WERI-Rb-1 (cell line): ENCODE measurements at regions not wholly inside any gene's neighbourhood (a gene's known extent, or its start where the extent isn't known, plus 50 kb on each side); places are given as distances from the start of the nearest gene placed in this dataset.

Source experiments
- DNase-seq: peaks from one replicate; pipeline ENCODE4 v3.0.0-alpha.2; 2020
- H3K27ac ChIP-seq: fragments of 250-450 bp; sonication (Bioruptor Pico); 2 replicates; pipeline ENCODE4 v1.5.1; 2020; ENCODE audit warnings: mild to moderate bottlenecking, moderate library complexity
- H3K27me3 ChIP-seq: fragments of 250-450 bp; sonication (Bioruptor Pico); 2 replicates; pipeline ENCODE4 v1.5.1; 2021; ENCODE audit warnings: mild to moderate bottlenecking, low read depth, moderate library complexity; ENCODE audit not compliant: insufficient read depth, severe bottlenecking
- H3K36me3 ChIP-seq: fragments of 250-450 bp; sonication (Bioruptor Pico); 2 replicates; pipeline ENCODE4 v1.5.1; 2020; ENCODE audit warnings: mild to moderate bottlenecking, moderate library complexity
- H3K4me3 ChIP-seq: 2 replicates; pipeline ENCODE4 v1.5.1; 2011; ENCODE audit warnings: low read depth, mild to moderate bottlenecking, control low read depth, low read length
- H3K9me3 ChIP-seq: fragments of 250-450 bp; sonication (Bioruptor Pico); 2 replicates; pipeline ENCODE4 v1.5.1; 2021; ENCODE audit warnings: mild to moderate bottlenecking, moderate library complexity; ENCODE audit not compliant: severe bottlenecking
- CTCF ChIP-seq: IDR thresholded peaks from 2 replicates; pipeline ENCODE4 v1.5.1; 2011; ENCODE audit warnings: low read depth, mild to moderate bottlenecking, control low read depth, inconsistent platforms, low read length

GRCh38 chr18:62442391-62442790 lies 80.4 kb upstream of the ZCCHC2 start:
- no peak for DNase-seq
- H3K9me3 ChIP-seq, result peaks cover 4% of the 10 kb centered on the region

GRCh38 chr18:62445386-62445917 lies 77.4 kb upstream of the ZCCHC2 start:
- H3K36me3 ChIP-seq, result no peaks in the 10 kb centered on the region
- H3K27ac ChIP-seq, result no peak overlapping the region
- no peak overlapping the region for H3K4me3 ChIP-seq
- no peak for DNase-seq
- no peaks in the 10 kb centered on the region for H3K27me3 ChIP-seq
- no peaks in the 10 kb centered on the region for H3K9me3 ChIP-seq
- no peak for TF ChIP-seq CTCF

More at GRCh38 chr18:62442391-62442790, 80.4 kb upstream of the ZCCHC2 start:
- no peak for TF ChIP-seq CTCF
- Histone ChIP-seq H3K27ac (no peak overlapping the region), H3K4me3 (no peak overlapping the region), H3K27me3 (no peaks in the 10 kb centered on the region), H3K36me3 (no peaks in the 10 kb centered on the region)

GRCh38 chr18:62446511-62446910 lies 76.3 kb upstream of the ZCCHC2 start:
- DNase-seq, result no peak
- H3K9me3 ChIP-seq, result no peaks in the 10 kb centered on the region
- no peak for TF ChIP-seq CTCF
- no peaks in the 10 kb centered on the region for H3K36me3 ChIP-seq
- H3K27me3 ChIP-seq, result no peaks in the 10 kb centered on the region
- no peak overlapping the region for H3K4me3 ChIP-seq
- H3K27ac ChIP-seq, result no peak overlapping the region

GRCh38 chr18:62447652-62448051 lies 75.2 kb upstream of the ZCCHC2 start:
- Histone ChIP-seq H3K27ac (no peak overlapping the region), H3K9me3 (no peaks in the 10 kb centered on the region), H3K27me3 (no peaks in the 10 kb centered on the region), H3K4me3 (no peak overlapping the region), H3K36me3 (no peaks in the 10 kb centered on the region)
- no peak for TF ChIP-seq CTCF
- no peak for DNase-seq

GRCh38 chr18:62448426-62448825 lies 74.4 kb upstream of the ZCCHC2 start:
- H3K27ac ChIP-seq, result no peak overlapping the region
- no peak overlapping the region for H3K4me3 ChIP-seq
- no peak for DNase-seq
- TF ChIP-seq CTCF, result no peak
- H3K27me3 ChIP-seq, result no peaks in the 10 kb centered on the region
- no peaks in the 10 kb centered on the region for H3K9me3 ChIP-seq
- H3K36me3 ChIP-seq, result no peaks in the 10 kb centered on the region

GRCh38 chr18:62449490-62450104 lies 73.2 kb upstream of the ZCCHC2 start:
- no peak overlapping the region for H3K4me3 ChIP-seq
- H3K27ac ChIP-seq, result no peak overlapping the region; the same call in 1 of the 2 replicates
- DNase-seq, result no peak
- TF ChIP-seq CTCF, result no peak
- H3K27me3 ChIP-seq, result no peaks in the 10 kb centered on the region
- H3K9me3 ChIP-seq, result no peaks in the 10 kb centered on the region
- H3K36me3 ChIP-seq, result no peaks in the 10 kb centered on the region
